GM19328 (cell line): ENCODE measurements at regions not wholly inside any gene's neighbourhood (a gene's known extent, or its start where the extent isn't known, plus 50 kb on each side); places are given as distances from the start of the nearest gene placed in this dataset.

Experiments
- ATAC-seq: cut with Tn5 transposase; IDR thresholded peaks from one replicate; pipeline ENCODE4 v1.9.1; 2021; ENCODE audit warnings: mild to moderate bottlenecking, moderate library complexity; ENCODE audit not compliant: unreplicated experiment

DNA sequence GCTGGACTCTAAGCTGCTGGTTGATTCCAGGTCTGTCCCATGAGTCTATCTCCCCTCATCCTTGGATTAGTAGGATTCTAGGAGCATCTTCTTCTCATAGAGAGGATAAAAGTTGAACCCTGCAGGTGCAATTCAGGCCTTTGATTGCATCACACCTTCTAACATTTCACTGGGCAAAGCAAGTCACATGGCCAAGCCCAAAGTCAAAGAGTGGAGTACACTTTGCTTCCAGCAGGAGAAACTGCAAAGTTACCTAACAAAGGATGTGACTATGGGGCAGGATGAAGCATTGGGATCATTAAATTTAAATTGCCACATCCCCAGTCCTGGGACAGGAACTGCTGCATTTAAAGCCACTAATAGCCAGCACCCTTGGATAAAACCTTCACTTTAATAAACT lies 51.0 kb upstream of the EGFLAM start:
- ATAC-seq: no peak

DNA sequence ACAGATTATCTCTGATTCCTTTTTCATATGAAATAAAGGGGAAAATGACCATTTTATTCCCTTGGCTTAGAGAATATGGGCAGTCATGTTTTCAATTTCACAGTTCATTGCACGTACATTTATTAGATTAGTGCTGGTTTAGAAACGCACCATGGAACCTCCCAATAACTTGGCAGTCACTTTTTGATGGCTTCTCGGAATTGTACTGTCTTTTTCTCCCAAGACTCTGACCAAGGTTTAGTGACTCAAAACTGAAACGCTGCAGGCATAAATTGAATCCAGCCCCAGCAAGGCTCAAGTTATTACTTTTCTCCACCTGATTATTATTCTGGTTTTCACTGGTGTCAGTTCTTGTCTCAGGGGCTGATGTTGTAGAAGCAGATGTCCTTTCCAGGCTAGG lies 55.6 kb upstream of the EGFLAM start:
- ATAC-seq: no peak

DNA sequence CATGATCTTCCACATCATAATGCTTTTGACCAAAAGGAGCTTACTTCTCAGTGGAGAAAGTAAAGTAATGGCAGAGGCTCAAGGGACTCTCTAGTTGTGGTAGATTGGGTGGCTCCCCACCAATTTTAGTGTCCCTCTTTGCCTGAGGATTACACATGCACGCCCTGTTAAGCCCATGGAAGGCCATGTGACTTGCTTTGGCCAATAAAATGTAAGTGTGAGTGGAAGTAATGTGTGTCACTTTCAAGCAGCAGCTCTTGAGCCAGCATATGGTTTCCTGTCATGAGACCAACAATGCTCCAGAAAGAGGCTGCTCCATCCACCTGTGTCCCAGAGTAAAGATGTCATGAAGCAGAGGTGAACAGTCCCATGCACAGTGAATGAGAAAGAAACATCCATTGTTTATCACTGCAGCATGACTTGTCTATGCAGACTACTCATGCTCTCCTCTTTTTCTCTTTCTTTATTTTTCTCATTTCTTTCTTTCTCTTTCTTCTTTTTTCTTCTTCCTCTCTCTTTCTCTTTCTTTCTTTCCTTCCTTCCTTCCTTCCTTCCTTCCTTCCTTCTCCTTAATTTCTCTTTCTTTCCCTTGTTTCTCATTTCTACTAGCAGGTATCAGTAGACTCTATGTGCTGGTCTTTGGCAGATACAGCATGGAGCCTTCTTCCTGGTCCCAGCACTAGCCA lies 57.3 kb upstream of the EGFLAM start:
- ATAC-seq: no peak

DNA sequence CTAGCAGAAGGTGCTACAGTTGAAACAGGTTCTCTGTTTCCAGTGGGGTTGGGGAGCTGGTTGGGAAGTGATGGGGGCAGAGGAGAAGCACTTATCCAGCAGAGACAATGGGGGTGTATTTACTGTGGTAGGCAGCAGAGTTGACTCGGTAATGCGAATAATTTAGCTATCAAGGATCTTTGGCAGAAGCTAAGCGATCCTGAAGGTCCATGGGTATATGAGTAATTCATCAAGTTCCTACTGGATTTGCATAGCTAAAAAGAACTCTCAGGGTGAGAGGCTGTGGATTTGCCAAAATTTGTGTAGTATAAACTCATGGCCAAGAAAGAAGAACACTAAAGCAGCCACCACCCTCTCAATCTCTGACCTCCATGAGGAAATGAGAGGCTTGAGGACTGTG lies 61.2 kb upstream of the EGFLAM start:
- no peak for ATAC-seq

DNA sequence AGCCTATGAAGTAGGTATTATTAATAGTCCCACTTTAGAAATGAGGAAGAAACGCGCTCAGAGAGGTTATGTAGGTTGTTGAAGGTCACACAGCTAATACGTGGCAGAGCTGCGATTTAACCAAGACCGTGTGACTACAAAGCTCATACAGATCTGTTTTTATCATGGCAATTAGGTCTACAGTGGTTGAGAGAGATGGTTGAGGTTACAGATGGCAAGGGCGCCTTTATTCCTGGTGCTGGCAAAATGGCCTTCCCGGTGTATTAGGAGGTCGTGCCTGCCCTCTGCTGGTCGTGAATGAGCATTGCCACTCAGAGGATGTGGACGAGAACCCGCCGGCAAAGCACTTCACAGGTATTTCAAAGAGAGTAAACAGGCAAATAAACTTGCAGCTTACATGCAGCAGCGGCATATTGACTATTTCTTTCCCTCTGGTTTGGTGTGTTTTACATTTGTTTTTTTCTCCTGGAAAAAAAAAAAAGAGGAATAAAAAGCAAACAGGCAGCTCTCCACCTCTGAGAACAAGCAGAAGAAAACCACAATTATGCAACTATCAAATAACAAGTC lies 65.3 kb upstream of the EGFLAM start:
- ATAC-seq: no peak

DNA sequence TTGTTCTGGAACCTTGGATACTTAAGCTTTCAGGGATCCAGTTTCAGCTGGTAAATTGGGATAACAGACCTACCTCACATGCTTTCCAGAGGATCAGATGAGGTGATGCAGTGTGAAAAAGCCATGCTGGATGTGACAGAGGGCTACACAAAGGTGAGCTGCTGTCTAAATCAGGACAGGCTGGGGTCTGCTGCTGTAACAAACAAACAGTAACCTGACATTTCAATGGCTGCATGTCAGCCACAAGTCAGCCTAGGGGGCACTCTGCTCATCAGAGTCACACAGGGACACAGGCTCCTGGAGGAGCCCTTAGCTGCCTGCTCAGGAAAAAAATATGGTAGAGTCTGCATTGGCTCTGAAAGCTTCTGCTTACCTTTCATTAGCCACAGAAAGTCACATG lies 66.7 kb upstream of the EGFLAM start:
- no peak for ATAC-seq

DNA sequence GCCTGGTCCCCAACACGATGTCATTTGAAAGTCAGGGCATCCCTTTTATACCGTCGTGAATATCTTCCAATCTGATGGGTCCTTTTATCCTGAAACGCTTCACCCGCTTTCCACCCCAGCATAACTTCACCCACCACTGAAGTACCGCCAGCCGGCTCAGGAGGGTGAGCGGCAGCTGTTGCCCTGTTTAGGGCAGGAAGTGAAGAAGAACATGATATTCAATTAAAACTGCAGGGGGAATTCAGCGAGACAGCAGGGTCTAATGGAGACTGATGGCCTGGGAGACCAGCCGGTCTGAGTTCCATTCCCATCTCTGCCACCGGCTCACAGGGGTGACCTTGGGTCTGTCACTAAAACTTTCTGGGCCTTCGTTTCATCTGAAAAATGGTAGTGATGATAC lies 68.2 kb upstream of the EGFLAM start:
- ATAC-seq: no peak

DNA sequence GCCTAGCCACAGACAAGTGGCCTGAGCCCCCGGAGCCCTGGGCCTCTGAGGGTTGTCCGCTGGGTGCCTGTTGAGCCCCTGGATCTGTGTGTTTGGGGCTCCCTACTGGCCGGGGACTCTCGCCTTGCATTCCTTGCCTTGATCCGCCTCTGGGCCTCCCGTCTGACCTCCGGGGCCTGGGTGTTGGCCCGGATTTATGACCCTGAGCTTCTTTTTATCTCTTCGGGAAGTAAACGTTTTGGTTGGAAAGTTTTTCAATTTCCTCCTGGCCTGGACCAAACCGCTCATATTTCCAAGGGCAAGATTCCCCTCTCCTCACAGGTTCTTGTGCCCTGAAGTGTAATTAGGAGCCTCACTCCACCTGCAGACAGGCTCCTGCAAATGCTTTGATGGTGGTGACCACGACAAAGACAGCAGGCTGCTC lies 69.3 kb upstream of the EGFLAM start:
- ATAC-seq: no peak

DNA sequence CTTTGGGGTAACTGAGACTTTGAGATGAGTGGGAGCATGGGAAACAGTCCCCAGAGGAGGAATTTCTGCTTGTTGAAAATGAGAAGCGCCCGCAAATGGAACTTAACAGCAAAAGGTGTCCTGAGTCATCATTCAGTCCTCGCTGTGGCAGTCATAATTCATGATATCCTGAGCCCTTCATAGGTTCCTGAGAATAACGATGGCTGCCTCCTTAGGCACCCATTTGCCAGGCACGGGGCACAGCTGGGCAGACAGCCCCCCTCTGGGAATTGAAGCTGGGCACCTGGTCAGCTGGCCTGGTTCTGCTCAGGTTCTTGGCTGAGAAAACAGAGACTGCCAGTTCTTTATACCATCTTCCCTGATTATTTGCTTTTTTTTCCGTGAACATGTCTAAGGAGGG lies 69.8 kb upstream of the EGFLAM start:
- ATAC-seq: no peak

DNA sequence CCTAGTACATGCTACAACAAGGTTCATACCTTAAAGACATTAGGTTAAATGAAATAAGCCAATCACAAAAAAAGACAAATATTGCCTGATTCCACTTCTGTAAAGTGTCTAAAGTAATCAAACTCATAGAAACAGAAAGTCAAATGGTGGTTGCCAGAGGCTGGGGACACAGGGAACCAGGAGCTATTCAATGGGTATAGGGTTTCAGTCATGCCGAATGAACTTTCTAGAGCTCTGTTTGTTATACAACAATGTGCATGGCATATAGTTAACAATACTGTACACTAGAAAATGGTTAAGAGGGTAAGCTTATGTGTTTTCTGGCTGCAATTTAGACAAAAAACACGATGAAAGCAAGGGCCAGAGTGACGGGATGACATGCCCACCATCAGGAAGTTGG lies 70.8 kb upstream of the EGFLAM start:
- ATAC-seq: no peak

DNA sequence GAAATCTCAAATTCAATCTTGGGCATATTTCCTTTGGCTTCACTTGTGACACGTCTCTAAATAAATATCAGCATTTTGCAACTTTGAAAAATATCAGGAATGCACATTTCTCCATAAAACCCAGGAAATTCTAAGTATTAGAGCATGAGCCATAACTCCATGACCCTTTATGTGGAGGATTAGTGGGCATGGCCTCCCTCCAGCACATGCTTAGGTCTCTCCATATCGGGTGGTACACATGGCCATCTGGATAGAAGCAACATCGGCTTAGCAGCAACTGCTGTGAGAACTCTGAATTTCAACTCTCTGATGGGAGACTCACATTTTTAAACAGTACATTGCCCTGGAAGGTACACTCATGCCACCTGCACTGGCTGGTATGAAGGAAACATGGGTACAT lies 73.7 kb upstream of the EGFLAM start:
- no peak for ATAC-seq

DNA sequence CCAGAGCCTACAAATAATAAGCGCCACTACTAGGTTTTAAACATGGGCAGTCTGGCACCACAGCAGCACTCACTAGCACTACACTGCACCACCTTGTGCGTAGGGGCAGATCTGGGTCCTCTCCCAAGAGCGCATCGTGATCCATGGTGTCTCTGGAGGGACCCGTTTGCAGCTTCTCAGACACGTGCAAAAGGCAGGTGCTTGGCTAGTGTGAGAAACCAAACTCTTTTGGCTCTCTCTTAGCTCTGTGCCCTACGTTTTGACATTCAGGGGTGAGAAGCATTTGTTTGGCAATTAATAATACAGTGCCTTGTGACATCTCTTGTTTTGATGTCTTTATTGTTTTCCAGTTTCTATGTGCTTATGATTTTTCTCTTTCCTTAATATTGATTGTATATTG lies 75.4 kb upstream of the EGFLAM start:
- no peak for ATAC-seq

DNA sequence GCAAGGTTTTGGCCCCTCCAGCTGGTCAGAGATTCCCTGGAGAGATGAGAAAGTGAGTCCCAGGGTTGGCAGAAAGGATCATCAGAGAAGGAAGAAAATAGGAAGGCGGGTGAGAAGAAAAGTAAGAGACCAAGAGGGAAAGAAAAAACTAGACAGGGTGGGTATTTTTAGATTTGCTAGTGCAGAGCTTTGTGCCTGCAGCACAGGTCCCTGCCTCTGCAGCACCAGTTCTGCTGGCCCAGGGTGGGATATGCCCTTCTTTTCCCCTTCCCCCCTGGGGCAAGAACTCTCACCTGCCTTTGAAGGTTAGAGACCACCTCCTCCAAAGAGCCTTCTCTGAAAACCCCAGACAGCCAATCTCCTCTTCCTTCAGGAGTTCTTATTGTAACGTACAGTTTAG lies 90.3 kb upstream of the EGFLAM start:
- ATAC-seq: no peak

DNA sequence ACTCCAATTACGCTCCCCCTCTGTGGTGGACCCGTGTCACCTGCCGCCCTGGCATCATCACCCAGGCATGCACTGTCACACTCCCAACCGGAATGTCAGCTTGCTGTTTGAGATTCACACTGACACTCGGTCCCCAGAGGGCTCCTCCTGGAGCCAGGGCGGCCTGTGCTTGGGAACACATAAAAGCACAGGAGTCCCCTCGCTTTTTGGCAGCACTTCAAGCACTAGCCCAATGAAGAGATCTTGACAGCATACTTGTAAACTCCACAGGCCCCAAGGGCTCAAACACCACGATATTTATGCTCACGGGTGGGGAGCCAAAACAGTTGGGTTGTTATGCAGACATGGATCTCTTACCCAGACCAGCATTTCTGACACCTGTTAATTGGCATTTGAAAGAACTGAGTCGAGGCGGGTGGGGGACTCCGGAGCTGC lies 90.8 kb upstream of the EGFLAM start:
- ATAC-seq: no peak

DNA sequence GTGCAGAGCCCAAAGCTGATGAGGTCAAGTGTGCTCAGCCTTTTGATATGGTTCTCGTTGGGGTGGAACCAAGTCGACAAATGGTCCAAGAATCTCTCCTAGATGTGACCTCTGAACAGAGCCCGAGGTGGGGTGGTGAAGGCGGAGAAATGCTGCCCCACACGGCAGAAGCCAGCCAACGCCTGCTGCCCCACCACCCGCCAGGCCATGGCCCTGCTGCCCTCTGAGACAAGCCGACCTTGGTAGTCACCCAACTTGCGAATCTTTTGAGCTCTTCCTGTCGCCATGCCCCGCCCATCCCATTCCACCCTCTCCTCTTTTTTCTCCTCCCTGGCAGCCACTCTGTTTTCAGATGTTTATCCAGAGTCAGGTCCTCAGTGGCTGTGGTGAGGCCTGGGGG lies 91.5 kb upstream of the EGFLAM start:
- ATAC-seq: no peak

DNA sequence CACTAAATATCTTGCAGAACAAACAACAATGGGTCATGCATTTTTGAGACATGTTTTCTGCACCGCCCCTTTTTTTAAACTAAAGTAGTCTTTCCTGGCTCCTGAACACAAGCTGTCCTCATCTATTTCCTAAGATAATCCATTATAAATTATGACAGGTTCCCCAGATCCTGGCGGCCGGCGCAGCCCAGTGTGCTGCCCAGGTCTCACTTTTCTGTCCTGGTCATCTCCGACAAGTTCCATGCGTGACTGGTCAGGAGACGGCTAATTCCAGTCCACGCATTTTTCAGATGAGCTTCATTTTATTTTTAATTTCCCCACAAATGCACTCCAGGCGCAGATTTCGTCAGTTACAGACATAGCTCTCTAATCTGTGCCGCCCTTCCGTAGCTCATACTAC lies 92.9 kb upstream of the EGFLAM start:
- no peak for ATAC-seq

DNA sequence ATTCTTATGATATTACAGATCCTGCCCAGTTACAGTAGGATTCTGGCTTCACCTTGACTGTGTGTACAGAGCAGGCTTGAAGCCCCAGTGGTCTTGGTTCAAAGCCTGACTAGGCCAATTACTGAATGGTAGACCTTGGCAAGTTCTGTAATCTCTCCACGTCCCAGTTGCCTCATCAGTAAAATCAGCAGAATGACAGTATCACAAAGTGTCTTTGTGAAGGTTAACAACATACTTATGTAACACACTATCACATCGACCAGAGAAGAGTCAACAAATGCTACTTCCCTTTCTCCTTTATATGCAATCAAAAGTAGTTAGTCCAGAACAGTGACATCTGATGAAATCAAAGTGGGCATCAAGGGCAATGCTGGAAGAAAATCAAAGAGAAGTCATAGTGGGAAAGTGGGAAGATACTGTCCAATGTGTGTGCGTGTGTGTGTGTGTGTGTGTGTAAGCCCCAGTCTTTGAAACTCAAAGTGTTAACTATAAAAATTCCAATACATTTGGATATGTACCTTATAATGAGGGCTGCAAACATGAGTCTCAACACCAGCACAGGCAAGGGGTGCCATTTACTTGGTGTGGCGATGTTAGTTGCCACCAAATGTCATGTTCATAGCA lies 93.5 kb upstream of the EGFLAM start:
- no peak for ATAC-seq

DNA sequence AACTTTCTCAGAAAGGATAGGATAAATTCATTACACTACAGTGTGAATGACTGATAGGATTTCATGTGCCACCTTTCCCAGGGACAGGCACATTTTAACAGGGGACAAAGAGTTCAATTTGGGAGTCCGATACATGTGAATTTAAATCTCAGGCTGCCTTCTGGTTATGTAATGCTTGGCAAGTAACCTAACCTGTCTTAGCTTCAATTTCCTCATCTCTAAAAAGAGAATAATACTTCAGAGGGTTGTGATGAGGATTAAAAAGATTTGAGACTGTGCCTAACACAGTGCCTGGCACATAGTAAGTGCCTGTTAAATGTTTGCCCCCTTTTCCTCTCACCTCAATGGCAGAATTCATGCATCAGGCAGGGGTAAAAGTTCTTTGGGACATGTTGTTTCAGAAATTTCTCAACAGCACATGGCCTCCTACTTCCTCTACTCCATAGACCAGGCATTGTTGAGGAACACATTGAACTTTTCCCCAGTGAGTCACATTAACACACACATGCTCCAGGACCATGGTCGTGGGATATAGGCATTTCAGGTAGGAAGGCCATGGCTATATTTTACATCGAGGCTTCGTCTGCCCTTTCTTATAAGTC lies 94.6 kb upstream of the EGFLAM start:
- ATAC-seq: no peak

DNA sequence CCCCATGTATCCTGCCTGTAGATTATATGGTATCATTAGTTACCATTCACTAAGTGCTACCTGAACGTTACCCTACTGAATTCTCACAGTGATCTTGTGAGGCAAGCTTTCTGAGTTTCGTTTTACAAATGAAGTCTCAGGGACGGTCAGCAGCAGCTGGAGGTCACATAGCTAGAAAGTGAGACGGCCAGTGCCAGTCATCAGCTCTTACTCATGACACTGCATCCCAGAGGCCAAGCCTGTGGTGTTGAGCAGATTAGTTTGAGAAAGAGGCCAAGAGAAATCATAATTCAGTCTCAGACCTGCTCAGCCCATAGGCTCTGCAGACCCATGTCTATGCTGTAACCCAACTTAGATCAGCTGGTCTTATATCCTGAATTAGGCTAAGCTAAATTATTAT lies 95.7 kb upstream of the EGFLAM start:
- no peak for ATAC-seq

DNA sequence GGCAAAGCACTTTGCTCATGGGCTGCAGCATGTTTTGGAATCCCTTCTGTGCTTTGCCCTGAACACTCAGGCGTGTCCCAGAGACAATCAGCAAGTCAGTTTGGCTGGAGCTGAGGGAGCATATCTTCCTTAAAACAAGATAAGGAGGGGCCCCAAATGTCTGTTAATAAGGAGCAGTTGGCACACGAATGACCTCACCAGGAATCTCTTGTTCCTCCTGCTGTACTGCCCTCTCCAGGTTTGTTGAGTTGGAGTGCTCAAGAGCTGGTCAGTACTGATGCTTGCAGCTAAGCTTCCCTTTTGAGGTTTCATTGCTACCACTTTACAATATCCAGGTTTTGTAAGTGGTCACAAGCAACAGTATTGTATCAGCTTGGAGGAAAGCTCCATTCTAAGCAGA lies 101.3 kb upstream of the EGFLAM start:
- ATAC-seq: no peak

DNA sequence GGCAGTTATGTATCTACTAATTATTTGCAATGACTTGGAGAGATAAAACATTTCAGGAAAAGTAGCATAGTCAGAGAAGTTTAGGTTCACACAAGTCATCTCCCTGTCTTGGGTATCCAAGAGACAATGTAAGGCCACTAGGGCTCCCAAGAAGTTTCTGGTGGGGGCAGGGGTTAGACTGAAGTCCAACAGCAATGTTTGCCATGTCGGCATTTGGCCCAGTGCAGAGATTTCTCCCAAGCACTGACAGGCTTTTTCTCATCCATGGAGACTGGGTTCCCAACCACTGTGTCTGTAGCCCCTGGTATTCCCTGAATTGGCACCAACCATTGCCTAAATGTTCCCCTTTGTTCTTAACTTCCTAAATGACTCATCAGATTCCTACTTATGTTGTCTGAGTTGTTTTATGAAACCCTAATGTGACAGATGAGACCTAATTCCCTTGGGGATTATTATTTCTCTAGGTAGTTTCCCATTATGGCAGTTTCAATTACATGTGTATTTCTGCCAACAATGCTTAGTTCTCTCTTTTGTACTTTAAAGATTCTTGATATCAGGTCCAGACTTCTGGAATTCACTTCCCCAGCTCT lies 103.6 kb upstream of the EGFLAM start:
- no peak for ATAC-seq

DNA sequence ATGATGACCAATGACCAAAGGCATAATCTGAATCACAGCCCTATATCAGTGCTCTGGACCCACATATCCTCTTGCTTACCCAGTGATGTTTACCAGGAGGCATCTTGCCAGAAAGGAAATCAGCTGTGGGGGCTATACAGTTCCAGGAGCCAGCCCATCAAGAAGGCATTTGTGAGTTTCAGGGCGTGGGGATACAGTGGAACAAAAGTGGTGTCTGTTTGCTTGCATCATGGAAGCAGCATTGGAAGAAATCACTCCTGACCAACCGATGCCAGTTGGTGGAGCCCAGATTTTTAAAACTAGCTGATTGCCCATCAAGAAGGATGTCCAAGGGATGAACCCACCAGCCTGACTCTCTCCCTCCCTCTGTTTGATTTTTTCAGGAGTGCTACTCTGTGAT lies 106.5 kb upstream of the EGFLAM start:
- no peak for ATAC-seq
